ENCODE measurements at regions not wholly inside any gene's neighbourhood (a gene's known extent, or its start where the extent isn't known, plus 50 kb on each side); places are given as distances from the start of the nearest gene placed in this dataset.
"Not testable (repeated sequence)": the region's sequence is repeated elsewhere in the genome, so short reads cannot be mapped to it uniquely, and the experiment has no call there.

DNA sequence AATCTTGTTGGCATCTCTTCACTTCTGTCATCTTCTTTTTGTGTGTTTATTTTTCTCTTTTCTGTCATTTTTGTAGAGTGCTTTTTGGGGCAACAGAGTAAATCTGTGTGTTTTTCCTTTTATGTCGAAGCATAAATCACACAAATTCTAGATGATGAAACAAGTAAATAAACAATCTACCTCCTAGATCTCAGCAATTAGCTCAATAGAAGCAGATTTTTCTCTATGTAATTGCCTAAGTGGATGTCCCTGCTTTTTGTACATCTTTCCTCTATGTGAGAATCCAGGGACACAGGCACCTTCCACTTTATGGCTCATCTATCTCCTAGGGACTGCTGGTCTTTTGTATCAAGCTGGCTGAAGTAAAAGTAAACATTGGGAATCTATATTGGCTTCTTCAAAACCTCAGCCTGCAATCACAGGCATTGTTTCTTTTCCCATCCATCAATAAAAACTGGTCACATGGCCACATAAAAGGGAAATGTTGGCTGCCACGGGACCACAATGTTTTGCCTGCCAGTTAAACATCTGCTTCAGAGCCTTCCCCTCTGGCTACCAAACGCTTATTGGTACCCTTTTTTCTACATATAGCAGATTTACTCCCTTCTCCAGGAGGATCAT, 323.8 kb downstream of the LMO7 start:
- TF ChIP-seq, protein P1, sequence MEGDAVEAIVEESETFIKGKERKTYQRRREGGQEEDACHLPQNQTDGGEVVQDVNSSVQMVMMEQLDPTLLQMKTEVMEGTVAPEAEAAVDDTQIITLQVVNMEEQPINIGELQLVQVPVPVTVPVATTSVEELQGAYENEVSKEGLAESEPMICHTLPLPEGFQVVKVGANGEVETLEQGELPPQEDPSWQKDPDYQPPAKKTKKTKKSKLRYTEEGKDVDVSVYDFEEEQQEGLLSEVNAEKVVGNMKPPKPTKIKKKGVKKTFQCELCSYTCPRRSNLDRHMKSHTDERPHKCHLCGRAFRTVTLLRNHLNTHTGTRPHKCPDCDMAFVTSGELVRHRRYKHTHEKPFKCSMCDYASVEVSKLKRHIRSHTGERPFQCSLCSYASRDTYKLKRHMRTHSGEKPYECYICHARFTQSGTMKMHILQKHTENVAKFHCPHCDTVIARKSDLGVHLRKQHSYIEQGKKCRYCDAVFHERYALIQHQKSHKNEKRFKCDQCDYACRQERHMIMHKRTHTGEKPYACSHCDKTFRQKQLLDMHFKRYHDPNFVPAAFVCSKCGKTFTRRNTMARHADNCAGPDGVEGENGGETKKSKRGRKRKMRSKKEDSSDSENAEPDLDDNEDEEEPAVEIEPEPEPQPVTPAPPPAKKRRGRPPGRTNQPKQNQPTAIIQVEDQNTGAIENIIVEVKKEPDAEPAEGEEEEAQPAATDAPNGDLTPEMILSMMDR (IDR thresholded peaks at IDR 0.05; ENCODE audit: unreplicated experiment) = no peak
- Mint-ChIP-seq H3K27me3 (ENCODE audit: low read depth) (no peaks in the 10 kb centered on the region), H3K36me3 (no peaks in the 10 kb centered on the region), H3K4me1 (peaks cover 2% of the 10 kb centered on the region), H3K27ac (no peak overlapping the region), H3K4me3 (no peak overlapping the region), H3K9me3 (peaks cover 4% of the 10 kb centered on the region)
- no peak for DNase-seq (ENCODE audit: low spot score in 2 of 2, unreplicated experiment in 2 of 2)

DNA sequence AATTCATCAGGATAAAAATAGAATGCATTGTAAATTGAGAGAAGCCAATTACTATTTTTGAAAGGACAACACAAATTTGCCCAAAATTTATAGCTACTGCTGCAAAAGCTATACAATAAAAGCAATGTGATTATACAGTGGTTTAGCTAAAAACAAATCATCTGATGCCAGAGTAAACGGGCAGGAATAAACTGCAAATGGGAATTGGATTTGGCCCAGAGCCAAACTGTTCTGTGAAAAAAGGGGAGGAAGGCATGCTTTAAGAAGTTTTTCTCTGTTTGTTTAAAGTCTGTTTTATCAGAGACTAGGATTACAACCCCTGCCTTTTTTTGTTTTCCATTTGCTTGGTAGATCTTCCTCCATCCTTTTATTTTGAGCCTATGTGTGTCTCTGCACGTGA, 317.5 kb downstream of the LMO7 start:
- H3K4me1 Mint-ChIP-seq; H3K4me3 Mint-ChIP-seq; H3K9me3 Mint-ChIP-seq; H3K27me3 Mint-ChIP-seq (ENCODE audit: low read depth); DNase-seq (ENCODE audit: low spot score in 2 of 2, unreplicated experiment in 2 of 2); H3K27ac Mint-ChIP-seq; H3K36me3 Mint-ChIP-seq: not testable (repeated sequence)

DNA sequence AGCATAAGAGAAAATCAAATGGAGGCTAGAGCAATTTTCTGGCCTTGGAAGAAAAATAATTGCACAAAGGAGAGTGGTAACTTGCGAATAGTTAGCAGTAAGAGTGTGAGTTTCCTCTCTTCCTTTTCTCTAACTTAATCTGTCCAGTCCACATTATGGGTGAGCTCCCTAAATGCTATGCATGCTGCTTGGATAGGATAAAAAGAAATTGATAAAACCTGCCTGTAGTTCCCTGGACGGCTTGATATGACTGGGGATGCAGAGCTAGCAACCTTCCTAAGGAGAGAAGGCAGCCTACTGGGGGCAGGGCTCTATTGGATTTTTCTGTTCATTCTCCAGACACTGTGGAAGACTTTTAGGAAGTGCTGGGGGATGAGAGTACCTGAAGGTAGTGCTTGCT, 311.3 kb downstream of the LMO7 start:
- H3K36me3 Mint-ChIP-seq = no peaks in the 10 kb centered on the region
- H3K27me3 Mint-ChIP-seq (ENCODE audit: low read depth) = no peaks in the 10 kb centered on the region
- H3K27ac Mint-ChIP-seq = no peak overlapping the region
- DNase-seq (ENCODE audit: low spot score in 2 of 2, unreplicated experiment in 2 of 2) = no peak
- H3K4me1 Mint-ChIP-seq = peaks cover 3% of the 10 kb centered on the region
- peaks cover 8% of the 10 kb centered on the region for H3K9me3 Mint-ChIP-seq
- no peak overlapping the region for H3K4me3 Mint-ChIP-seq
- TF ChIP-seq, protein P1 (IDR thresholded peaks at IDR 0.05; ENCODE audit: unreplicated experiment) = no peak

DNA sequence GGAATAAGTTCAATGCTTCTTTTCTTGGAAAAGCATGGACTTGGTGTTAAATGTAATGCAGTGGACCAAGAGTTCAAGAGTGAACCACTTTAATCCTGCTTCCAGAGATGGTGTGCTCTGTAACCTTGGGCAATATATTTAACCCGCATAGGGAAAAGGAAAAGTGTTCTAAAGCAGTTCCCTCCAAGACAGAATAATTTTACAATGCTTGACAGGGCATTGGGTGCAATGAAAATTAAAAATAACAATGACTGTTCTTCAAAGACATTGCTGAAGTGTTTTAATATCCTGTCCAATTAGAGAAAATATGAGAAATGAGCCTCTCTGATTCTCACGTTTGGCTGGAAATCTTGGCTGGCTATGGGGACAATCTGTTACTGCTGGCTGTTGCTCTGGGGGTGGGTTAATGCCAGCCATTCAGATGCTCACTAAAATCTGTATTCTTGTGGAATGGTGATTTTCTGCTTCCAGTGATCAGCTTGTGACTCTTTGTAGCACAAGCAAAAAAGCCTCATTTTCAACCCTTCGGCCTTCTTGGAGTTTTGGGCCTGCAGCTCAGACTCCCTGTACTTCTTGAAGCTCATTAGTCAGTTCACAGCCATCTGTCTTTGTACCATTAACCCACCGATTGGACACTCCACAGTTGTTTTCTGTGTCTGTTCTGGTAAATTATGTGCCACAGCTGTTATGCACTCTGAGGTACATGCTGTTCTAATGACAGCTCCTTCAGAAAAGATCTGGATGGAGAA, 310.6 kb downstream of the LMO7 start:
- no peak for DNase-seq (ENCODE audit: low spot score in 2 of 2, unreplicated experiment in 2 of 2)
- Mint-ChIP-seq H3K4me3 (no peak overlapping the region), H3K27me3 (ENCODE audit: low read depth) (no peaks in the 10 kb centered on the region), H3K27ac (no peak overlapping the region), H3K9me3 (peaks cover 12% of the 10 kb centered on the region), H3K36me3 (no peaks in the 10 kb centered on the region), H3K4me1 (peaks cover 3% of the 10 kb centered on the region)
- TF ChIP-seq, protein P1 (IDR thresholded peaks at IDR 0.05; ENCODE audit: unreplicated experiment) = no peak

DNA sequence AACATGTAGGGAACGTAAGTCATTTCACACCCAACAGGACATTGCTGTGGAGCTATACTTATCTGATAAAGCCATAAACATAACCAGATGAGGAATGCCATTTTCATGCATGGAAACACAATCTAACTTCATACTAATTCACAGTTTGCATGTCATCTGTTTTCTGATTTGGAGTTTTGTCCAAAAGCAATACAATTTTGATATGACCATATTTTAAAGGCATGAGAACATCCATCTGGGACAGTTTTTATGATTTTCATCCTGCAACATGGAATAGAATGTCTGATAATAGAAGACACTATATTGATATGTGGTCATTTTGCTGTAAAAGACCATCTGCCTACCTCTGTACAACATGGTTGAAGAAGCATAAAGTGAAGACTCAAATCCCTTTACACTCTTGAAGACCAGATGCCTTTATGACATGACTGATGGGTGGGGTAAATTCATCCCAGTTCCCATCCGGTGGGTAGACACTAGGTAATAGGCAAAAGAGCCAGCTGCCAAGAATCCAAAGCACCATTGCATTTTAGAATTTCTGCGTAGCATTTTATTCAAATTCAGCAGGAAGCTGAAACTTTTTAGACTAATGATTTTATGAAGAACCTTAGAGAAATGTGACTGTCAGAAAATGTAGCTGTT, 309.8 kb downstream of the LMO7 start:
- Mint-ChIP-seq H3K36me3 (no peaks in the 10 kb centered on the region), H3K4me3 (no peak overlapping the region), H3K4me1 (peaks cover 3% of the 10 kb centered on the region), H3K27ac (no peak overlapping the region), H3K27me3 (ENCODE audit: low read depth) (no peaks in the 10 kb centered on the region), H3K9me3 (peaks cover 12% of the 10 kb centered on the region)
- TF ChIP-seq, protein P1 (IDR thresholded peaks at IDR 0.05; ENCODE audit: unreplicated experiment) = no peak
- no peak for DNase-seq (ENCODE audit: low spot score in 2 of 2, unreplicated experiment in 2 of 2)
